ENCODE measurements at regions not wholly inside any gene's neighbourhood (a gene's known extent, or its start where the extent isn't known, plus 50 kb on each side); places are given as distances from the start of the nearest gene placed in this dataset.

- TF ChIP-seq CTCF (IDR thresholded peaks at IDR 0.05) (no peak), POLR2A (IDR thresholded peaks at IDR 0.05) (no peak)
- Histone ChIP-seq H3K27ac (no peak overlapping the region), H3K4me3 (no peak overlapping the region), H3K36me3 (no peaks in the 10 kb centered on the region), H3K27me3 (no peaks in the 10 kb centered on the region), H3K4me1 (no peaks in the 10 kb centered on the region), H3K9me3 (peaks cover 0 to 2% (median 0%) of the 10 kb centered on the region in 4 donors)
- no peak for DNase-seq
These were observed 86.0 kb downstream of the FOXD2 start for GRCh38 chr1:47523835-47524215.

GRCh38 chr1:47524272-47524671 lies 86.4 kb downstream of the FOXD2 start:
- DNase-seq: no peak
- H3K27ac ChIP-seq: no peak overlapping the region
- H3K4me1 ChIP-seq: no peaks in the 10 kb centered on the region
- H3K9me3 ChIP-seq: peaks cover 0 to 6% (median 0%) of the 10 kb centered on the region in 4 donors
- H3K27me3 ChIP-seq: no peaks in the 10 kb centered on the region
- TF ChIP-seq POLR2A (IDR thresholded peaks at IDR 0.05): no peak
- TF ChIP-seq CTCF (IDR thresholded peaks at IDR 0.05): no peak
- no peaks in the 10 kb centered on the region for H3K36me3 ChIP-seq
- H3K4me3 ChIP-seq: no peak overlapping the region

- DNase-seq: peak in 1 of 3 donors; percentile 77
- H3K27ac ChIP-seq: no peak overlapping the region
- TF ChIP-seq POLR2A (IDR thresholded peaks at IDR 0.05) (no peak), CTCF (IDR thresholded peaks at IDR 0.05) (peak in 4 of 6 experiments; percentile 20 to 77 (median 66))
- H3K27me3 ChIP-seq: no peaks in the 10 kb centered on the region
- peaks cover 0 to 9% (median 0%) of the 10 kb centered on the region in 4 donors for H3K9me3 ChIP-seq
- H3K4me3 ChIP-seq: no peak overlapping the region
- H3K4me1 ChIP-seq: no peaks in the 10 kb centered on the region
- no peaks in the 10 kb centered on the region for H3K36me3 ChIP-seq
These were observed 89.9 kb downstream of the FOXD2 start for GRCh38 chr1:47527653-47528272.

- TF ChIP-seq CTCF (IDR thresholded peaks at IDR 0.05) (peak in 4 of 6 experiments; percentile 30 to 77 (median 66)), POLR2A (IDR thresholded peaks at IDR 0.05) (no peak)
- Histone ChIP-seq H3K36me3 (no peaks in the 10 kb centered on the region), H3K9me3 (peaks cover 0 to 9% (median 0%) of the 10 kb centered on the region in 4 donors), H3K4me1 (peaks cover 0 to 9% (median 0%) of the 10 kb centered on the region in 4 donors), H3K4me3 (no peak overlapping the region), H3K27me3 (no peaks in the 10 kb centered on the region), H3K27ac (no peak overlapping the region)
- DNase-seq: no peak
These were observed 91.8 kb downstream of the FOXD2 start for GRCh38 chr1:47529520-47530098.

- Histone ChIP-seq H3K9me3 (peaks cover 0 to 9% (median 0%) of the 10 kb centered on the region in 4 donors), H3K4me3 (peak overlapping the region; percentile 13 to 50 (median 30)), H3K4me1 (peaks cover 0 to 9% (median 0%) of the 10 kb centered on the region in 4 donors), H3K27ac (no peak overlapping the region), H3K36me3 (no peaks in the 10 kb centered on the region), H3K27me3 (no peaks in the 10 kb centered on the region)
- no peak for TF ChIP-seq CTCF (IDR thresholded peaks at IDR 0.05)
- no peak for TF ChIP-seq POLR2A (IDR thresholded peaks at IDR 0.05)
- no peak for DNase-seq
These were observed 95.3 kb downstream of the FOXD2 start for GRCh38 chr1:47532921-47533792.

Data from Peyer's patch (tissue), 4 donors.